LNCaP clone FGC (cell line): ENCODE measurements at regions not wholly inside any gene's neighbourhood (a gene's known extent, or its start where the extent isn't known, plus 50 kb on each side); places are given as distances from the start of the nearest gene placed in this dataset.

ENCODE experiments used
- DNase-seq: peaks from one replicate; pipeline ENCODE4 v3.0.0-alpha.2; 2011; ENCODE audit warnings: low read depth
- H3K4me3 ChIP-seq: 2 replicates; pipeline ENCODE4 v1.5.1; 2011; ENCODE audit warnings: mild to moderate bottlenecking, low read depth, low read length, control low read depth
- TF ChIP-seq, protein P1 (sequence below): IDR thresholded peaks from 2 replicates; pipeline ENCODE4 v1.5.1; 2012; ENCODE audit warnings: mild to moderate bottlenecking; ENCODE audit not compliant: control insufficient read depth, insufficient read depth; ENCODE audit errors: extremely low read depth

DNA sequence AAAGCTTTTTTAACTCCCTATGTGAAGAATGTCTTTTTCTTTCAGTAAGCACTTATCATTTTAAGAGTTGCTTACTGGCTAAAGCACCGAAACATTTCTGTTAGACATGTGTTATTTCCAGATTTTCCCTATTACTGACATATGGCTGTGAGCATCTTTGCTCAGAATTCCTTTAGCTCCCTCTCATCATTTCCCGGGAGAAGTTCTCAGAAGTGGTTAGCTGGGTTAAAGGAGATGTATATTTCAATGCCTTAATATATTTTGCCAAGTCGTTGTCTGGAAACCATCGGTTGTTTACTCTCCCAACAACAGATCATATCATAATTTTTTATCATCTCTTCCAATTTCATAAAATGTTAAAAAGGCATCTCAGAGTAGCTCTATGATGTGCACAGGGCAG is 396.5 kb downstream of the OCA2 start:
- H3K4me3 ChIP-seq, result no peak overlapping the region

DNA sequence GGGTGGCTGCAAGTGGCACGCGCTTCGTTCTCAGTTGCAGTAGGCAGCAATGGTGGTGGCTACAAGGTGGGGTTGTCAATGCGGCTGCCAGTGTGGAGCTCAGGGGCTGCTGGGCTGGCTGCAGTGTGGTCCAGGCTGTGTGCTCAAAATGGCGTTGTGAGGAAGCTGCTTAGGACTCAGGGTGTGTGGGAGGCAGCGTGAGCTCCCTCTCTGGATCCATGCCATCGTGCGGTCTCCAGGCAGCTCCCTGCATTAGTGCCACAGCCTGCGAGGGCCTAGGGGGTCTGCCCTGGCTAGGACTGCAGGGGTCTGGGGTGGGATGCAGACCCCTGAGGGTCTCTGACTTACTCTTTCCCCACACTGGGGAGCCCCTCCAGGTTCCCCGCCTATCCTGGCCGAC is 397.2 kb downstream of the OCA2 start:
- TF ChIP-seq, protein P1, sequence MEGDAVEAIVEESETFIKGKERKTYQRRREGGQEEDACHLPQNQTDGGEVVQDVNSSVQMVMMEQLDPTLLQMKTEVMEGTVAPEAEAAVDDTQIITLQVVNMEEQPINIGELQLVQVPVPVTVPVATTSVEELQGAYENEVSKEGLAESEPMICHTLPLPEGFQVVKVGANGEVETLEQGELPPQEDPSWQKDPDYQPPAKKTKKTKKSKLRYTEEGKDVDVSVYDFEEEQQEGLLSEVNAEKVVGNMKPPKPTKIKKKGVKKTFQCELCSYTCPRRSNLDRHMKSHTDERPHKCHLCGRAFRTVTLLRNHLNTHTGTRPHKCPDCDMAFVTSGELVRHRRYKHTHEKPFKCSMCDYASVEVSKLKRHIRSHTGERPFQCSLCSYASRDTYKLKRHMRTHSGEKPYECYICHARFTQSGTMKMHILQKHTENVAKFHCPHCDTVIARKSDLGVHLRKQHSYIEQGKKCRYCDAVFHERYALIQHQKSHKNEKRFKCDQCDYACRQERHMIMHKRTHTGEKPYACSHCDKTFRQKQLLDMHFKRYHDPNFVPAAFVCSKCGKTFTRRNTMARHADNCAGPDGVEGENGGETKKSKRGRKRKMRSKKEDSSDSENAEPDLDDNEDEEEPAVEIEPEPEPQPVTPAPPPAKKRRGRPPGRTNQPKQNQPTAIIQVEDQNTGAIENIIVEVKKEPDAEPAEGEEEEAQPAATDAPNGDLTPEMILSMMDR, result no peak
- no peak overlapping the region for H3K4me3 ChIP-seq
- DNase-seq, result no peak

More for the DNA sequence above, 396.5 kb downstream of the OCA2 start:
- TF ChIP-seq, protein P1, result no peak
- no peak for DNase-seq

DNA sequence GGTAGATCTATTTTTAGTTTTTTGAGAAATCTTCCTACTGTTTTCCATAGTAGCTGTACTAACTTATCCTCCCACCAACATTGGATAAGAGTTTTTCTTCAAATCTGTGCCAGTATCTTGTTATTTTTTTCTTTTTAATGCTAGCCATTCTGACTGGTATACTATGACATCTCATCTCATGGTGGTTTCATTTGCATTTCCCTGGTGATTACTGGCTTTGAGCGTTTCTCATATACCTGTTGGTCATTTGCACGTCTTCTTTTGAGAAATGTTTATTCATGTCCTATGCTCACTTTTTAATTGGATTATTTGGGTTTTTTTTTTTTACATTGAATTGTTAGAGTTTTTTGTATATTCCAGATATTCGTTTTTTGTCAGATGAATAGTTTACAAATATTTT is 398.1 kb downstream of the OCA2 start:
- TF ChIP-seq, protein P1, result no peak
- DNase-seq, result no peak
- H3K4me3 ChIP-seq, result no peak overlapping the region

DNA sequence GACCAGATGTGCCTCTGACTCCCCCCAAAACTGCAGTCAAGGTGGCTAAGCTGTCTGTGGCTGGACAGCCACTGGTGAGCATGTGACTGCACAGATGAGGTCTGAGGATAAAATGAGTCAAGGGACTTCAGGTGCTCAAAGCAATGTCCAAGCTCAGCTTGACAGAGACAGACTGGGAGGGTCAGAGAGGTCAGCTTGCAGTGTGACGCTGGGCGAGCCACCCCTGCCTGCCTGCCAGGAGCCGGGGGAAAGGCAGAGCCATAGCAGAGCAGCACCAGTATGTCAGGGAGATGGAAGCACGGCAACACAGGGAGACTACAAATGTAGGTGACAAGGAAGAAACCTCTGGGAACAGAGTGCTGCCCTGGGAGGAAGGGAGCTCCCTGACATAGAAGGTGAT is 399.4 kb downstream of the OCA2 start:
- DNase-seq, result no peak
- TF ChIP-seq, protein P1, result no peak

DNA sequence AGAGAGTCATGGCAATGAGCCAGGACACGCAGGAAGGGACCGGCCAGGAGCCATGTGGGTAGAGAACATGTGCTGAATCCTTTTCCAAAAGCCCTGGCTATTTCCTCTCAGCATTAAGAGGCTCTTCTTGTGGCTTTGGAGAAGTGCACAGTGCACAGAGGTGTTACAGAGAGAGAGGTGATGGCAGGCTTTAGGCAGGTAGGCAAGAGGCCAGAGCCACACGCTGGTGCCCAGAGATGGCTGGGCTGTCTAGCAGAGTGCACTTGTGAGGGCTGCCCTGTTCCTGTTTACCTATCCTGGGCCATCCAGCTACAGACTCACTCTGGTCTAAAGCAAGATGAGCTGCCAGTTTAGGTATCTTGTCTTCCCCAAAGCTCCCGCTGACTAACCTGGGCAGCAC is 402.6 kb downstream of the OCA2 start:
- TF ChIP-seq, protein P1, result no peak
- H3K4me3 ChIP-seq, result no peak overlapping the region
- no peak for DNase-seq

More for the DNA sequence above, 399.4 kb downstream of the OCA2 start:
- H3K4me3 ChIP-seq, result no peak overlapping the region

DNA sequence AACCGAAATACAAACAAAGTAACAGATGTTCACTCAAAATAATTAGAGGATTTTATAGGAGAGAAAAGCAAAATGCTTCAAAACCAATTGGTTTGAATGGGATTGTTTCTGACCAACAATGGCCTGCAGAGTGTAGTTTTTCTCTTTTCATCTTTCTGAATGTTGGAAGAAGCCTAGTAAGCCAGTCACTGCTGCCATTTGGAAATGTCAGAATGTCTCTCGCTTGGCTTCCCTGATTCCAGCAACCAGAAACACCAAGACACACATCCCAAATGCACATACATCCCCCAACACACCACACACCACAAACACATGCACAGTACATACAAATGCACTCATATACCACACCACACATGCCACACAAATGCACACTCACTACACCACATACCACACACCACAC is 403.4 kb downstream of the OCA2 start:
- TF ChIP-seq, protein P1, result no peak
- H3K4me3 ChIP-seq, result no peak overlapping the region
- no peak for DNase-seq

DNA sequence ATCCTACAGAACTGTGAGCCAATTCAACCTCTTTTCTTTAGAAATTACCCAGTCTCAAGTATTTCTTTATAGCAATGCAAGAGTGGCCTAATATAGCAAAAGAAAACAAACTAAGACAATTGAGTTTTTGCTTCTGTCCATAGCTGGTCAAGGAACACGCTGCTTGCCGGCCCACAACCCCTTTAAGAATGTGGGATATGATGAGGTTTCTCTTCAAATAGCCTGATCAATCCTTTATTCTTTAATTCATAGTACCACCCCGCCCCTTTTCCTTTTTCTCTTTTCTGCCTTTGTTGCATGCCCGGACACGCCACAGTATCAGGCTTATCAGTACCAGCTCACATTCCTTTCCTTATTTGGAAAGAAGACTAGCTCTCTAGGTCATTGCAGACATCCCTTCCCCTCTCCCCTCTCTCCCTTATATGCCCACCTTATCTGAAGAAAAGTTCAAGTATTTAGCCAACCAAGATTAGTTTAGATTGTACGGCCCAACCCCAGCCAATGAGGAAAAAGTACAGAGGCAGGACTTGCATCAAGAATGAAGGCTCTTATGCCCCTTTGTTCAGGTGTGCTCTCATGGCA is 404.5 kb downstream of the OCA2 start:
- no peak overlapping the region for H3K4me3 ChIP-seq
- no peak for DNase-seq
- TF ChIP-seq, protein P1, result no peak
